ENCODE measurements at regions not wholly inside any gene's neighbourhood (a gene's known extent, or its start where the extent isn't known, plus 50 kb on each side); places are given as distances from the start of the nearest gene placed in this dataset.

- DNase-seq (ENCODE audit: low spot score): no peak
Measured at GRCh38 chr2:184543832-184544231, 54.5 kb upstream of the ZNF804A start.
